GM18951 (cell line): ENCODE measurements at regions not wholly inside any gene's neighbourhood (a gene's known extent, or its start where the extent isn't known, plus 50 kb on each side); places are given as distances from the start of the nearest gene placed in this dataset.

Experiments used
- POLR2A ChIP-seq: IDR thresholded peaks from 4 replicates; pipeline ENCODE4 v1.6.1; 2011; ENCODE audit warnings: mild to moderate bottlenecking; ENCODE audit not compliant: insufficient read length, insufficient read depth; ENCODE audit errors: extremely low read depth
- in situ Hi-C: fragments of 300-500 bp; cut with MboI; formaldehyde crosslinking; loops from one replicate; pipeline ENCODE4 v1.12.0; 2022; ENCODE audit warnings: low sequenced_read_pairs, mixed read lengths, inconsistent platforms; ENCODE audit not compliant: unreplicated experiment

- no peak for TF ChIP-seq POLR2A
- in situ Hi-C loops: no loop called here
These were observed 288.3 kb upstream of the HABP2 start for GRCh38 chr10:113264333-113265131.

DNA sequence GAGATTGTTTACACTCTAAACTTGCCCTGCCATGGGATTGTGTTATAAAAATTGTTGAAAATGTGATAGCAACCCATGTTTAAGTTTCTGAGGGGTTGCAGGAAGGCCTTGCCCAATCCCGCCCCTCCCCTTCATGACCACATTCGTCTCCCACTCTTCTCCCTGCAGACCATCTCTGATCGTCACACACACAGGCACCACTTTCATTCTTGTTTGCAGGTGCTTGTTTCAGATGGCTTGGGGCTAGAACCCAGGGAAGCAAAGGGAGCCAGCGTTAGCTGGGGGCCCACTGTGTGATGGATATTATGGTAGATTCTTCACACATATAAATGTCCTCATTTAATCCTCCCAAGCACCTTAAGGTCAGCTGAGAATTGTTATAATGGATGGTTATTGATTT is 286.7 kb upstream of the HABP2 start:
- TF ChIP-seq POLR2A: no peak
- in situ Hi-C loops: no loop called here

DNA sequence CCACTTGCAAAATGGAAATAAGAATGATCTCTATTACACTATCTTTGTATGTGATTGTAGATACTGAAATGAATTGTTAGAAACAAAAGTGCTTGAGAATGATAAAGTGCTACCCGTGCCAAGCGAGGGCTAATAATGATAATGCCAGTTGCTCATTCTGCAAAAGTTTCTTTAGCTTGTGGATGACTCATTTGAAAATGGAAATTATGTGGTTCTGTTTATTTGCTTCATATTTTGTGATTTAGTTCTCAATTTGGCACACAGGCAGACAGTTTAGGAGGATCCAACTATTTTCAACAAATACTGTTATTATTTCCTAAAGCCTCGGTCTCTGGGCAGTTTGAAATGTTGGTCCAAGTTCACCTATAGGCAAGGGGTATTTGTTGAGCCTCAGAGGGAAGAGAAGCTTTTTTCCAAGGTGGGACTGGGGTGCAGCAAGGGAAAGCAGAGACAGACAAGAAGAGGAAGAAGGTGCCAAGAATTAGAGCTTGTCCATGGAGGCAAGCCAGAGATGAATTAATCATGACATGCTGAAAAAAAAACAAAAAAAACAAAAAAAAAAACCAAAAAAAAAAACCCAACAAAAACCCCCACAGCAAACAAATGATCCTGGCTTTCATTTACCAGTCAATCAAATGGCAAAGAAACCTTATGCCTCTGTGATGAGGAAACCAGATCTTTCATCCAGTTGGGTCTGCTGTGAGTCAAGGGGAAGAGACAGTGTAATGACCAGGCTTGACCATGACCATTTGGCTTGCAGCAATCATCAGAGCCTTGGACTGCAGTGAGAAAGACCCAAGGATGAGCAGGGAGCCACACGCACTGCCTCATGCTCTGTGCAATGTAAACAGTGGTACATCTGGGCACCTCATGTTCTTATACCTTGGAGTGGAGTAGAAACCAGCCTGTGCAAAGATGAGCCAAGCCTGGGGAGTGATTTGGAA is 285.0 kb upstream of the HABP2 start:
- TF ChIP-seq POLR2A: no peak
- in situ Hi-C loops: no loop called here

DNA sequence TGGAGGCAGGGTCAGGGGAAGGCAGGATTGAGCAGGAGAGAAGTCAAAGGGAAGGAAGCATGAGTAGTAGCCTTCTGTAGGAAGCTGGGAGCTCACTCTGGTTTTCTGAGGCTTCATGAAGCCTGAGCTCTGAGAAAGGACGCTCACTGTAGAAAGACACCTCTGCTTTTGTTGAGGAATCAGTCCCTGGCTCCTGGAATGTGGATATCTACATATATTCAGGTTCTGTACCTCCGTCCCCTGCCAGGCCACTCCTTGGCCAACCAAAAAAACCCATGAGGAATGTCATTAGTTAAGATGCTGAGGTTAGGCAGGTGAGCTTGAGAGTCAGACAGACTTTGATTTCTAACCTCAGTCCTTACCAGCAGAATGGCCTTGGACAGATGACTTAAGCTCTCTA is 283.5 kb upstream of the HABP2 start:
- in situ Hi-C loops: no loop called here
- no peak for TF ChIP-seq POLR2A

- in situ Hi-C loops: no loop called here
- no peak for TF ChIP-seq POLR2A
These were observed 280.3 kb upstream of the HABP2 start for GRCh38 chr10:113272511-113272910.

DNA sequence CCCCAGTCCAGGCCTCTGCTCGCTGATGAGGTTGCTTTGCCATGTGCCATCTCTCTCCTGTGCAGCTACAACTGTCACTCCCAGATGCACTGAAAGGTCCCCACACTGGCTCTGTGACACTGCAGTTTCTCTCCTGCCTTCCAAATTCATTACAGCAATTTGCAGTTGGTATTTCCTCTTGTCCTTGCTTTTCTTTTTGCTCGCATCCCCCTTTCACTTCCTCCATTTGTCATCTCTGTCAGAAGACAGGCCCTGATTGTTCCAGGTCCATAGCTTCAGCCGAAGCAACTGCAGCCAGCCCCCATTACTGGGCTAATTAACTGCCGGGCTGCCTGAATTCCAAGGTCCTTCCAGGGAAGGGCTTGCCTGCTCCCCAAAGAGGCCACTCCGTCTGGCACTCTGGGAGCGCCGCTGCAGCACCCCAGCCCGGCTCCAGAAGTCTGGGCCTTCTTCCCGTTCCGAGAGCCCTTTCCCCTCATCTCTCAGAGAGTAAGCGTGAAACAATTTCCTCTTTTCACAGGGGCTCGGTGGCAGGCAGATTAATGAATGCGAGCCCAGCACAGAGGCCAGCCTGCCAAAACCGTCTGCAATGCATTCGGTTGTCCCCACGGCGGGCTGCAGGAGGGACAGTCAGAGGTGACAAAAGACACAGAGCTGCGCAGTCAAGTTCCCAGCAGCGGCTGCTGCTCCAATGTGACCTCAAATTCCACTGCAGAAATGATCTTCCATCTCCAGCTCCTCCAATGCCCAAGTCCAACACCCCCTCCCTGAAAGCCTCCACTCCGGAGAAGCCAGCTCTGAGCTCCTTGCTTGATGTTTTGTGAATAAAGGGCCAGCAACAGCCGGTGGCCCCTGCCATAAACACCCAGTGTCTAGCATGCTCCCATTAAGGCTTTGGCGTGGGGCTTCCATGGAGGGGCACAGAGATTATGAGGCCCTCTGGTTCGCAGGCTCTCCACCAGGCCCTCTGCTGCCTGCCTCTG is 279.4 kb upstream of the HABP2 start:
- in situ Hi-C loops: no loop called here
- no peak for TF ChIP-seq POLR2A

DNA sequence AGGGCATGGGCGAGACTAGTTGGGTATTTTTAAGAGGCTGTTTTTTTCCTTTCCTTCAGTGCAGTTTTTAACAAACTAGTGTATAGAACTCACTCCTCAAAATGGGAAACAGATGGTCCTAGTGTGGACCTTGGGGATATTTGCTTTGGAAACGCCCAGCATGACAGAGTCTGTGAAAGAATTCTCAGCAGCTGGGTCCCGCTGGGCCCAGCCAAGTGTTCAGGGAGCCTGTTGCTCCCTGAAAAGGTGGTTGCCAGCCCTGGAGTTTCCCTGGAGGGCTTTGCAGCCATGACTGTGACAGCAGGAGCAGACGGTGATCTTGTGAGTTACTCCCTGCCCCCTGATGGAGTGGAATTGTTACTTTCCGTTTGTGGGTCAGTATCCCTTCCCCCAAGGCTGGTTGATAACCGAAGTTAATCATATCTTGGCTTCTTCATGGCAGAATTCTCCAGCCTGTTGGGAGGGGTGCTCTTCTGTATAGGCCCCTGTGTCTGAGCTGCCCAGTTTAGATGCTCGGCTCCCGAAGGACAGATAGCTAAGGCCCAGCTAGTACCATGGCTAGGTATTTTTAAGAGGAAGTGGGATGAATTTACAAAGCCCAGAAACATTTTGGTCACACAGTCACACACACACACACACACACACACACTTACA is 278.6 kb upstream of the HABP2 start:
- no peak for TF ChIP-seq POLR2A
- in situ Hi-C loops: no loop called here

DNA sequence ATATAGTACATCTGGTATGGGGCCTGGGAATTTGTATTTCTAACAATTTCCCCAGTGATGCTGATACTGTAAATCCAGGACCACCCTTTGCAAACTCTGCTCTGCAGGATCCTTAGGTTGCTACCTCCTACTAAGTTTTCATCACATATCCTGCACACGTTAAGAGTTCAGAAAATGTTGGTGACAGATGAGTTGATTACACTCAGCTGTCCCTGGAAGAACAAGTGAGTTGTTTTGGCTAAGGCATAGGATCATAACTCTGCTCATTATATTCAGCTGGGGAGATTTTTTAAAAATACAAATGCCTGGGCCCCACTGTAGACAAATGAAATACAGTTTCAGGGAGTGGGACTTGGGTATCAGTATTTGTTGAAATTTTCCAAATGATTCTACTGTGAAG is 274.6 kb upstream of the HABP2 start:
- no peak for TF ChIP-seq POLR2A
- in situ Hi-C loops: no loop called here

DNA sequence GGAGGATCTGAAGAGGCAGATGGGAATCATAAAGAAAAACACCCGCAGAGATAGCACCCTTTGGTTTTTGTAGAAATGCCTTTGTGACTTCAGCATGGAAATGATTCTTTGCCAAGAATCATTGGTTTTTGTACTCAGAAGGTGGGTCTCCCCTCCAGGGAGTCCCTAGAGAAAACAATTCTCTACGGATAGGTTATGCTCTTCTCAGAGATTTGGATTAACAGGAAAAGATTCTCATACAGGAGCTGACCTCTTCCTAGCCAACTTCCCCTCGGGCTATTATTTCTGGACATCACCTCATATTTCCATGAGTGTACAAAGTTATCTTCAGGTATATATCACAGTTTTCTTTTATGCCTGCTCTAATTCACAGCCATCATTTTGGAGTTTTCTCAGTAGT is 274.2 kb upstream of the HABP2 start:
- in situ Hi-C loops: no loop called here
- TF ChIP-seq POLR2A: no peak

DNA sequence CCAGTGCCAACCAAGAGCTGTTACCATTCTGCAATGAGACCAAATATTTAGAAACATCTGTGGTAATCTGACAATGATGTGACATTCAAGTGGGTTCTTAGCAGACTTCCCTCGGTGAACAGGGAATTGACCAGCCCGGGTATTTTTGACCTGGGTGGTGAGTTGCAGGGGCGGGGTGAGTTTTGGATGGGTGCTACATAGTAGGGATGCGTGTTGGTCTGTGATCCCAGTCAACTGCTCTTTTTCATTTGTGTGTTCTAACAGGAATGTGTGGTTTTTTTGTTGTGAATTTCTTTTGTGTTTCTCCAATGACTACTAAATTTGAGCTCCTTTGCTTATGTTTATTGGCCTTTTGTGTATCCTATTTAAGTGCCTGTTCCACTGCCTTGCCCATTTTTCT is 273.6 kb upstream of the HABP2 start:
- in situ Hi-C loops: no loop called here
- TF ChIP-seq POLR2A: no peak

DNA sequence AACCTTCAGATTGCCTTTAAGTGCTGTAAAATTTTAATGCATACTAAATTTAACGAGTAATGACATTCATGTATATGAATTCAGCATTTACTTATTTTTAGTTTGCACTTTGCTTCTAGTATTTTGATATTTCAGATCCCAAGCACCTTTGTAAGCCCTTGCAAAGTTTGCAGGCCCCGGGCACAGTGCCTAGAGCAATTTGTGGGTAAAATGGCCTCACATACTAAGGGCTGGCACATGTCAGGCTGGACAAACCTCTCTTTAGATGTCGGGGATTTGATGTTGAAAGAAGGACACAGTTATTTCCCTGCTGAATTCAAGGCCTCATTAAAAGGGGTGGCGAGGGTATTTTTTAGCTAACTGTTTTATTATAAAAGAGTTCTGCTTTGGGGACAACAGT is 270.3 kb upstream of the HABP2 start:
- TF ChIP-seq POLR2A: no peak
- in situ Hi-C loops: no loop called here

DNA sequence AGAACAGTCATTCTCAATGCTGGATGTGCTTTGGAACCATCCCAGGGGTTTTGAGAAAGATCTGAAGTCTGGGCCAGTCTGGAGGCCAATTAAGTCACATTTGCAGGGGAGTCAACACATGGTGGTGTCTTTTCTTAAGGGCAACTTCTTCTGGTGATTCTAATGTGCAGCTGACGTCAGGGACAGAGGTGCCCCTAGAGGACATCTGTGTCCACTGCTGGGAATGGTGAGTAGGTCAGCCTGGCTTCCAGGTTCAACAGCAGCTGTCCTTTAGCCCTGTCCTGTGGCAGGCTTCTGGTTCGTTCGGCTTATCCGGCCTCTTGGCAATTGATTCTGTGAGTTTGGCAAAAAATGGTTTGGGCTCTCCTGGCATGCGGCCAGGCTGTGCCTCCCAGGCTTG is 269.7 kb upstream of the HABP2 start:
- no peak for TF ChIP-seq POLR2A
- in situ Hi-C loops: no loop called here
